Suprapubic skin (tissue), 4 donors: ENCODE measurements at regions not wholly inside any gene's neighbourhood (a gene's known extent, or its start where the extent isn't known, plus 50 kb on each side); places are given as distances from the start of the nearest gene placed in this dataset.

ENCODE experiments used
- EP300 ChIP-seq: sonication (generic); formaldehyde crosslinking; IDR thresholded peaks from one replicate; pipeline ENCODE4 v1.6.1; 2017; ENCODE audit warnings: antibody characterized with exemption
- POLR2A ChIP-seq, 2 donors: fragments of 450-650 bp; IDR thresholded peaks; one replicate each; pipeline ENCODE4 v1.6.1; 2017; ENCODE audit warnings: antibody characterized with exemption in 2 of 2, mild to moderate bottlenecking in 2 of 2, moderate library complexity in 2 of 2
- POLR2AphosphoS5 ChIP-seq, 3 donors: sonication (generic); formaldehyde crosslinking; IDR thresholded peaks; one replicate each; pipeline ENCODE4 v1.6.1; 2017; ENCODE audit warnings: antibody characterized with exemption in 3 of 3
- TF ChIP-seq, protein P1 (sequence below), 2 donors: fragments of 200-600 bp in 1 of 2; fragments of 450-650 bp in 1 of 2; sonication (generic) in 1 of 2; IDR thresholded peaks; one replicate each; pipeline ENCODE4 v1.5.1; 2016 to 2019; ENCODE audit warnings: antibody characterized with exemption in 2 of 2, mild to moderate bottlenecking in 1 of 2, moderate library complexity in 1 of 2

DNA sequence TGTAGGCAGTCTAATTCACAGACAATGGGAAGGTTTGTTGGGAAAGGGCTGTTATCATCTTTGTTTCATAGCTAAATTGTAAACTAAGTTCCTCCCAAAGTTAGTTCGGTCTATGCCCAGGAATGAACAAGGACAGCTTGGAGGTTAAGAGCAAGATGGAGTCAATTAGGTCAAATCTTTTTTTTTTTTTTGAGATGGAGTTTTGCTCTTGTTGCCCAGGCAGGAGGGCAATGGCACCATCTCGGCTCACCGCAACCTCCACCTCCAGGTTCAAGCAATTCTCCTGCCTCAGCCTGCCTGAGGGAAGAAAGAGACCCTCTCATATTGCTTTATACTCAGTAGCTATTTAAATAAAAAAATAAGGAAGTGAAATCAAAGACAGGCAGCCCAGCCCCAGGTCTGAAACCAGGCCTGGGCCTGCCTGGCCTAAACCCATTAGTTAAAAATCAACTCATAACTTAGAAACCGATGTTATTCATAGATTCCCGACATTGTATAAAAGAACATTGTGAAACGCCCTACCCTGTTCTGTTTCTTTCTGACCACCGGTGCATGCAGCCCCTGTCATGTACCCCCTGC, 297.4 kb upstream of the SGCG start:
- TF ChIP-seq POLR2A (IDR thresholded peaks at IDR 0.05): no peak
- TF ChIP-seq, protein P1, sequence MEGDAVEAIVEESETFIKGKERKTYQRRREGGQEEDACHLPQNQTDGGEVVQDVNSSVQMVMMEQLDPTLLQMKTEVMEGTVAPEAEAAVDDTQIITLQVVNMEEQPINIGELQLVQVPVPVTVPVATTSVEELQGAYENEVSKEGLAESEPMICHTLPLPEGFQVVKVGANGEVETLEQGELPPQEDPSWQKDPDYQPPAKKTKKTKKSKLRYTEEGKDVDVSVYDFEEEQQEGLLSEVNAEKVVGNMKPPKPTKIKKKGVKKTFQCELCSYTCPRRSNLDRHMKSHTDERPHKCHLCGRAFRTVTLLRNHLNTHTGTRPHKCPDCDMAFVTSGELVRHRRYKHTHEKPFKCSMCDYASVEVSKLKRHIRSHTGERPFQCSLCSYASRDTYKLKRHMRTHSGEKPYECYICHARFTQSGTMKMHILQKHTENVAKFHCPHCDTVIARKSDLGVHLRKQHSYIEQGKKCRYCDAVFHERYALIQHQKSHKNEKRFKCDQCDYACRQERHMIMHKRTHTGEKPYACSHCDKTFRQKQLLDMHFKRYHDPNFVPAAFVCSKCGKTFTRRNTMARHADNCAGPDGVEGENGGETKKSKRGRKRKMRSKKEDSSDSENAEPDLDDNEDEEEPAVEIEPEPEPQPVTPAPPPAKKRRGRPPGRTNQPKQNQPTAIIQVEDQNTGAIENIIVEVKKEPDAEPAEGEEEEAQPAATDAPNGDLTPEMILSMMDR (IDR thresholded peaks at IDR 0.05): no peak
- no peak for TF ChIP-seq POLR2AphosphoS5 (IDR thresholded peaks at IDR 0.05)
- no peak for TF ChIP-seq EP300
